Stimulated activated CD8-positive, alpha-beta memory T cell treated with anti-CD3 and anti-CD28 coated beads, Interleukin-15, amount 100 ng/mL, for 1 hour (primary cell): ENCODE measurements at regions not wholly inside any gene's neighbourhood (a gene's known extent, or its start where the extent isn't known, plus 50 kb on each side); places are given as distances from the start of the nearest gene placed in this dataset.

ENCODE experiments used
- DNase-seq: peaks from one replicate; pipeline ENCODE4 v3.0.0-alpha.2; 2020; ENCODE audit warnings: low read depth

GRCh38 chr1:38541223-38541622, 318.3 kb downstream of the RRAGC start:
- DNase-seq = no peak

- DNase-seq = no peak
Measured at GRCh38 chr1:38539931-38540330, 319.6 kb downstream of the RRAGC start.

GRCh38 chr1:38538834-38539233, 320.7 kb downstream of the RRAGC start:
- no peak for DNase-seq

- no peak for DNase-seq
Measured at GRCh38 chr1:38536089-38536488, 323.5 kb downstream of the RRAGC start.

DNA sequence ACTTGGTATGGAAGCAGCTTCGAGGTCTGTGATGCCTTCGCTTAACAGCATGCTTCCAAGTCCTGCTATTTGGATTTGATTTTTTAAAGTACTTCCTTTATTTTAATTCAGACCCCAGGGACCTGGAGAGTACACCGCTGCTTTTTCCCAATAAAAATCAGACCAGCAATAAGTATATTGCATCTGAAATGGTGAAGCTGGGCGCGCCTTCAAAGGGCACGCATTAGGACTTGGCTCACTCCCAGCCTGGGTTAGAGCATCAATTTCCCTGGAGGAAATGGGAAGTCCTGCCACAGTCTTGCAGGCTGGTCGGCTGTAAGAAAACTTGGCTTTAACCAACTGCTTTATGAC, 325.1 kb downstream of the RRAGC start:
- no peak for DNase-seq

DNA sequence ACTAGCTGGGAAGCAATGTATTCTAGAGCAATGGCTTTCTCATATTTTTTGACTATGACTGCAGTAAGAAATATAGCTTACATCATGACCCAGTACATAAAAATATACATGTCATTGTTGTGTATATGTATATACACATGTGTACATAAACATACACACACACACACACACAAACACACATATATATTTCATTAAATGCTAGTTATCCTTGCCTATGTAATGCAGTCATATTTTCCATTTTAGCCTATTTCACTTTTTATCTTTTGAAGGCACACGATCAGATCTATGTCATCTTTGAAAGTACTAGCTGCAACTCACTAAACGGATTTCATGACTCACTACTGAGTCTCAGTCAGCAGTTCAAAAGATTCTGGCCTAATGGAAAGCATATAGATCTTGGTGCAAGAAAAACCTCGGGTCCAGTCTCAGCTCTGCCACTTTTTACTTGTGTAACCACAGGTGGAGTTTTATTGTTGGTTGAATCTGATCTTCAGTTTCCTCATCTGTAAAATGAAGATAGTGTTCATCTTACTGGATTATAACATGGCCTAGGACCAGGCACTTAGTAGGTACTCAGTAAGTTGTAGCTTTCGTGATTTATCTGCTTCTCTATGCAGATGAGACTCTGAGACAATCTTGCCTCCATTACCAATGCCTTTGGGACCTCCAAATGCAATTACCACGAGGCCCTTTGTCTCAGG, 325.6 kb downstream of the RRAGC start:
- DNase-seq = no peak

- no peak for DNase-seq
Measured at GRCh38 chr1:38530957-38531356, 328.6 kb downstream of the RRAGC start.

DNA sequence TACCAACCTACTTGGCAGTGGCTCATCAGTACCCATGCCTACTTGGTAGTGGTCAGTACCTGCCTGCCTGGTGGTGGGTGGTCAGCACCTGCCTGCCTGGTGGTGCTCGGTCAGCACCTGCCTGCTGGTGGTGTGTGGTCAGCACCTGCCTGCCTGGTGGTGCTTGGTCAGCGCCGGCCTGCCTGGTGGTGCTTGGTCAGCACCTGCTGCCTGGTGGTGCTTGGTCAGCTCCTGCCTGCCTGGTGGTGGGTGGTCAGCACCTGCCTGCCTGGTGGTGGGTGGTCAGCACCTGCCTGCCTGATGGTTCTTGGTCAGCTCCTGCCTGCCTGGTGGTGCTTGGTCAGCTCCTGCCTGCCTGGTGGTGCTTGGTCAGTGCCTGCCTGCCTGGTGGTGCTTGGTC, 329.6 kb downstream of the RRAGC start:
- no peak for DNase-seq

GRCh38 chr1:38529391-38529790, 330.2 kb downstream of the RRAGC start:
- no peak for DNase-seq

- no peak for DNase-seq
Measured at GRCh38 chr1:38528623-38529022, 330.9 kb downstream of the RRAGC start.

- DNase-seq = peak; percentile 10
Measured at GRCh38 chr1:38527373-38527966, 332.1 kb downstream of the RRAGC start.

- DNase-seq = no peak
Measured at GRCh38 chr1:38526046-38526445, 333.5 kb downstream of the RRAGC start.

GRCh38 chr1:38525343-38526043, 334.1 kb downstream of the RRAGC start:
- DNase-seq = no peak

- no peak for DNase-seq
Measured at GRCh38 chr1:38524025-38524641, 335.4 kb downstream of the RRAGC start.

GRCh38 chr1:38523568-38523939, 336.0 kb downstream of the RRAGC start:
- DNase-seq = no peak

DNA sequence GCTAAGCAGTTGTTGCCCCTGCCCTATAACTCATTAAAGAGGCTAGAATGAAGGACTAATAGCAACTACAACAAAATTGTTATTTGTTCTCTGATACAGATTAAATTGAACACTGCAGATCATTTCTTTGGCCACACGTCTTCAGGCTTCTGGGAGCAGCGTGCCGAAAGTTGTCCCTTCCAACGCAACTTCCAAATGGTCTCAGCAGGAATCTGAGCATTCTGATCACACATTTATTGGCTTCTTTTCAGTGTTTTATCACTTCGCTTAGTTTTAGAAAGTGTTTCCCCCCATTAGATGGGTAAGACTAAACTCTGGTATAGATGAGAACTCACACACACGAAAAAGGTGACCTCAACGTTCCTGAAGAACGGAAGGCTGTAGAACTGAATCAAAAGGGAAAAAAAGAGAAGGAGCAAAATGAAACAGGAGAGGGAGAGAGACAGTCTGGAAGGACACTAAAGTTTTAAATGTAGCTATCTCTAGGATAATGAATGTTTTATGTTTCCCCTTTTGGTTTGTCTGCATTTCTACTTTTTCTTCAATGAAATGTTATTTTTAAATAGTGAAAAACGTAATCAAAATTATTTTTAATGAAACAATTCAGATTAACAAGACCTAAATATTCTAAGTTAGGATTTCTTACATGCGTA, 336.5 kb downstream of the RRAGC start:
- DNase-seq = no peak

DNA sequence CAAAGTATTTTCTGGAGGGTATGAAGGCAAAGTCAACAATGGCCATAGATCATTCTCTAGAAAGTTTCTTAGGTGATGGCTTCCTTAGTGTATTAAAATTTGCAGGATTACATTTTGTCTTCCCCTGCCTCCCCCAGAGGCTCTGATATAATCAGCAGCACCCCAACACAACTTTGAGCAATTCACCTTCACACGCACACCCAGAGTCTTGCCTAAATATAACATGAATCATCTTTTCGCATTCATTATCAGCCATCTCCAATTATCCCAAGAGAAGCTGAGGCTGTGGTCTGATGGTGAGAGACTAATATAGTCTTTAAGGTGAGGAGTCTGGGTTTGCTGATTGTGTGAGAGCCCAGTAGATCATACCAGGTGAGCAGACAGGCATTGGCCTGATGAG, 343.0 kb downstream of the RRAGC start:
- DNase-seq = no peak

DNA sequence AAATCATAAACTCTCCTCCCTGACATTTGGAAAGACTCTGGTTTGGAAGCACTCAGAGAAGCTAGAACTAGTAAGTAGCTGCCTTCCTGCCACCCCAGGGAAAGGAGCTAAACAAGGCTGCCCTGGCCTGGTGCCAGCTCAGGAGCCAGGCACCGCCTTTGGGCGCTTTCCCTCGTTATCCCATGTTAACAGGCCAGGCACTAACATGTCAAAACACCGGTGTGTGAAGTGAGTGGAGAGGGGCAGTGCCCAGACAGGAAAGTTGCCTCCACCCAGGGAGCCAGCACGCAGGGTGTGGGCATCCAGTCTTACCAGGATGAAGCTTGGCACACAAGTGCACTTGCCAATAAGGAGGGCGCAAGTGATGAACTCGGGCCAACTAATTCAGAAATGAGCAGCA, 346.8 kb downstream of the RRAGC start:
- DNase-seq = no peak

- no peak for DNase-seq
Measured at GRCh38 chr1:38512024-38512767, 347.4 kb downstream of the RRAGC start.

GRCh38 chr1:38508232-38508631, 351.3 kb downstream of the RRAGC start:
- DNase-seq = no peak

DNA sequence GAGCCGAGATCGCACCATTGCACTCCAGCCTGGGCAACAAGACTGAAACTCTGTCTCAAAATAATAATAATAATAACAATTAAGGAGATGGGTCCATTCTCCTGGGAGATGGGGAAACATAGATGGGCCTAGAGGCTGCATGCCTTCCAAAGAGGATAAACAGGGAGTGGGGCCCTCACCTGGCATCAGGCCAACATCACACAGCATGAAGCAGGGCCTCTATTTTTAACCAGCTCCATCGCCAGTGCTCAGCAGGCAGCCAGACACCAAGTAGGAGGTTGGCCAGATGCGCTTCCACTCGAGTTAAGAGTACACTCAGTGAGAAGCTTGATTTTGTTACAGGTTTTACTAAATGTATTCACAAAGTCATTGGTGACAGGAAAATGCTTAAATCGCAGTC, 352.0 kb downstream of the RRAGC start:
- no peak for DNase-seq

GRCh38 chr1:38505944-38506343, 353.6 kb downstream of the RRAGC start:
- no peak for DNase-seq
